Left ventricle myocardium inferior (tissue), 1 donor: ENCODE measurements at regions not wholly inside any gene's neighbourhood (a gene's known extent, or its start where the extent isn't known, plus 50 kb on each side); places are given as distances from the start of the nearest gene placed in this dataset.

Experiments
- DNase-seq: peaks from one replicate; pipeline ENCODE4 v3.0.0-alpha.2; 2020
- H3K27ac ChIP-seq: fragments of 200-600 bp; replicated peaks from 2 replicates; pipeline ENCODE4 v1.8.0; 2021
- H3K27me3 ChIP-seq: fragments of 200-600 bp; 2 replicates; pipeline ENCODE4 v1.8.0; 2021; ENCODE audit warnings: low read depth
- H3K36me3 ChIP-seq: fragments of 200-600 bp; 2 replicates; pipeline ENCODE4 v1.8.0; 2021
- H3K4me1 ChIP-seq: fragments of 200-600 bp; 2 replicates; pipeline ENCODE4 v1.8.0; 2021
- H3K4me3 ChIP-seq: fragments of 200-600 bp; 2 replicates; pipeline ENCODE4 v1.8.0; 2021; ENCODE audit warnings: mild to moderate bottlenecking, moderate library complexity
- H3K9me3 ChIP-seq: fragments of 200-600 bp; replicated peaks from 2 replicates; pipeline ENCODE4 v1.8.0; 2021
- intact Hi-C: fragments of 100-400 bp; cut with micrococcal nuclease; formaldehyde crosslinking; loops from one replicate; pipeline ENCODE4 v1.11.0; 2022
- TF ChIP-seq, protein P1 (sequence below): fragments of 200-600 bp; IDR thresholded peaks from 2 replicates; pipeline ENCODE4 v1.8.0; 2021; ENCODE audit warnings: antibody characterized with exemption, mild to moderate bottlenecking, borderline replicate concordance
- donor health status: DM: no; HTN: yes; CAD: no; lungs with severe emphysema.

DNA sequence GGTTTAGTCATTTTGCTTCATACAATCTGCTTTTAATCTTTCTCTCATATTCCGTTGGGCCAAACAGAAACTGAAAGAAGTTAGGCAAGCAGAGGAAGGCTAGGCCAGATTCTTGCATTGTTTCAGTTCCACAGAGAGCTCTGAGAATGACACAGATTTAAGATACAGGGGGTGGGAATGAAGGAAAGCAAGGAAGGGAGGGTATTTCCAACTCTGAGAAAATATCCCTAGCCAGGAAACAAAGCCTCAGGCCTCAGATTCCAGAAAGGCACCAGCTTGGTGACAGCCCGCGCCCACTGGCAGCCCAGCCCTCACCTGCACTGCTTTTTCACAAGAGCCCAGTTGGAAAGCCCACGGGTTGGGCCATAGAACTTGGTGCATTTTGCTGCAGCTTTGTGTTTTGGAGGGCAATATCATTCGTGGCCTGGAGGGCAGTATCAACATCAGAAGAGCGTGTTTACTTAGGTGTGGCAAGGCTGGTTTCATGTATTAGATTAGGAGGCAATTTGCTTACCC is 63.5 kb downstream of the ENC1 start:
- Histone ChIP-seq H3K36me3 (no peaks in the 10 kb centered on the region), H3K27me3 (no peaks in the 10 kb centered on the region), H3K4me3 (peak overlapping the region; percentile 25), H3K9me3 (no peaks in the 10 kb centered on the region), H3K27ac (peak overlapping the region; percentile 86), H3K4me1 (peaks cover 21% of the 10 kb centered on the region)
- intact Hi-C loops: no loop called here
- no peak for DNase-seq
- TF ChIP-seq, protein P1, sequence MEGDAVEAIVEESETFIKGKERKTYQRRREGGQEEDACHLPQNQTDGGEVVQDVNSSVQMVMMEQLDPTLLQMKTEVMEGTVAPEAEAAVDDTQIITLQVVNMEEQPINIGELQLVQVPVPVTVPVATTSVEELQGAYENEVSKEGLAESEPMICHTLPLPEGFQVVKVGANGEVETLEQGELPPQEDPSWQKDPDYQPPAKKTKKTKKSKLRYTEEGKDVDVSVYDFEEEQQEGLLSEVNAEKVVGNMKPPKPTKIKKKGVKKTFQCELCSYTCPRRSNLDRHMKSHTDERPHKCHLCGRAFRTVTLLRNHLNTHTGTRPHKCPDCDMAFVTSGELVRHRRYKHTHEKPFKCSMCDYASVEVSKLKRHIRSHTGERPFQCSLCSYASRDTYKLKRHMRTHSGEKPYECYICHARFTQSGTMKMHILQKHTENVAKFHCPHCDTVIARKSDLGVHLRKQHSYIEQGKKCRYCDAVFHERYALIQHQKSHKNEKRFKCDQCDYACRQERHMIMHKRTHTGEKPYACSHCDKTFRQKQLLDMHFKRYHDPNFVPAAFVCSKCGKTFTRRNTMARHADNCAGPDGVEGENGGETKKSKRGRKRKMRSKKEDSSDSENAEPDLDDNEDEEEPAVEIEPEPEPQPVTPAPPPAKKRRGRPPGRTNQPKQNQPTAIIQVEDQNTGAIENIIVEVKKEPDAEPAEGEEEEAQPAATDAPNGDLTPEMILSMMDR: no peak

- peaks cover 21% of the 10 kb centered on the region for H3K4me1 ChIP-seq
- no peaks in the 10 kb centered on the region for H3K36me3 ChIP-seq
- H3K27ac ChIP-seq: peak overlapping the region; percentile 86
- intact Hi-C loops: no loop called here
- no peaks in the 10 kb centered on the region for H3K9me3 ChIP-seq
- H3K4me3 ChIP-seq: no peak overlapping the region
- TF ChIP-seq, protein P1: no peak
- no peak for DNase-seq
- no peaks in the 10 kb centered on the region for H3K27me3 ChIP-seq
Observed at GRCh38 chr5:74575741-74576538, 64.6 kb downstream of the ENC1 start.

DNA sequence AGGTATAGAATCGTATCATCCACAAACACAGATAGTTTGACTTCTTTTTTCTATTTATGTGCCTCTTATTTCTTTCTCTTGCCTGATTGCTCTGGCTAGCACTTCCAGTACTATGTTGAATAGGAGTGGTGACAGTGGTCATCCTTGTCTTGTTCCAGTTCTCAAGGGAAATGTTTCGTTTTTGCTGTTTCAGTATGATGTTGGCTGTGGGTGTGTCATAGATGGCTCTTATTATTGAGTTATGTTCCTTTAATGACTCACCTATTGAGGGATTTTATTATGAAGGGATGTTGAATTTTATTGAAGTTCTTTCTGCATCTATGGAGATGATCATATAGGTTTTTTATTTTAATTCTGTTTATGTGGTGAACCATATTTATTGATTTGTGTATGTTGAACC is 70.3 kb downstream of the ENC1 start:
- intact Hi-C loops: no loop called here

DNA sequence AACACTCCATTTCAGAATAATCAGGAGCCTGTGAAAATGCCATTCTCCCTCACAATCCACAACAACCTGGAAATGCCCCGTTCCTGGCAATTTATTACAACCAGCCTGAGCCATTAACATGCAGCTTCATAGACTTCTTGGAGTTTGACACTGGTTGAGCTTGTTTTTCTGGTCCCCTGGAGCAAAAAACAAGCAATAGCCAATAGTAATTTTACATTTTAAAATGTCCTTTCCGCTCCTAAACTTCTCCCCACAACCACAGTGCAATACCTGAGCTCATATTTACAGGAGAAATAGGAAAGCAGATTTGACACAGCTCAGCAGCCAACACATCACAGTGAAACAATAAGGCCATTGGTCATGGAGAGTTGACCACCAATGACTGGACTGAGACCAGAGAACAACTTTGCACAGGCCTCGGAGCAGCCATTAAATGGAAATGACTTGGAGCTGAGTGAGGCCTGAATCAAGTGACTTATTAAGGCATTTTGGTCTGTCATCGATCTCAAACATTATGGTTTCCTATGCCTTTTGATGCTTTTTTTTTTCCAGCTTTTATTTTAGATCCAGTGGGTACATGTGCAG is 73.0 kb downstream of the ENC1 start:
- Histone ChIP-seq H3K27ac (no peak overlapping the region), H3K4me3 (no peak overlapping the region), H3K9me3 (peaks cover 19% of the 10 kb centered on the region), H3K4me1 (no peaks in the 10 kb centered on the region), H3K27me3 (no peaks in the 10 kb centered on the region), H3K36me3 (no peaks in the 10 kb centered on the region)
- DNase-seq: no peak
- TF ChIP-seq, protein P1: no peak
- intact Hi-C loops: no loop called here

More for the DNA sequence above, 70.3 kb downstream of the ENC1 start:
- TF ChIP-seq, protein P1: no peak
- no peak for DNase-seq
- Histone ChIP-seq H3K36me3 (no peaks in the 10 kb centered on the region), H3K27ac (no peak overlapping the region), H3K4me3 (no peak overlapping the region), H3K9me3 (peaks cover 19% of the 10 kb centered on the region), H3K27me3 (no peaks in the 10 kb centered on the region), H3K4me1 (peaks cover under 1% of the 10 kb centered on the region)

GRCh38 chr5:74562122-74562521 is 78.4 kb downstream of the ENC1 start:
- Histone ChIP-seq H3K36me3 (no peaks in the 10 kb centered on the region), H3K27ac (no peak overlapping the region), H3K4me3 (no peak overlapping the region), H3K9me3 (no peaks in the 10 kb centered on the region), H3K27me3 (no peaks in the 10 kb centered on the region), H3K4me1 (no peaks in the 10 kb centered on the region)
- TF ChIP-seq, protein P1: no peak
- intact Hi-C loops: no loop called here
- no peak for DNase-seq
